Type B pancreatic cell (in vitro differentiated cells): ENCODE measurements at regions not wholly inside any gene's neighbourhood (a gene's known extent, or its start where the extent isn't known, plus 50 kb on each side); places are given as distances from the start of the nearest gene placed in this dataset.
A peak's percentile ranks its signal among the peaks of the same experiment; 100 is the strongest.

Source experiments
- DNase-seq: peaks from one replicate; pipeline ENCODE4 v3.0.0; 2021; ENCODE audit warnings: mixed read lengths; ENCODE audit not compliant: unreplicated experiment; ENCODE audit errors: extremely low spot score
- H3K27ac Mint-ChIP-seq: 2 replicates; pipeline ENCODE4 v1.8.0; 2021; ENCODE audit warnings: mild to moderate bottlenecking, mixed read lengths
- H3K27me3 Mint-ChIP-seq: 2 replicates; pipeline ENCODE4 v1.8.0; 2021; ENCODE audit warnings: mixed read lengths
- H3K36me3 Mint-ChIP-seq: 2 replicates; pipeline ENCODE4 v1.8.0; 2021; ENCODE audit warnings: mixed read lengths
- H3K4me1 Mint-ChIP-seq: one replicate; pipeline ENCODE4 v1.8.0; 2021; ENCODE audit warnings: mixed read lengths; ENCODE audit not compliant: unreplicated experiment
- H3K4me3 Mint-ChIP-seq: 2 replicates; pipeline ENCODE4 v1.8.0; 2021; ENCODE audit warnings: mild to moderate bottlenecking, mixed read lengths
- H3K9me3 Mint-ChIP-seq: 2 replicates; pipeline ENCODE4 v1.8.0; 2021; ENCODE audit warnings: mixed read lengths
- CTCF ChIP-seq: fragments of 200-600 bp; sonication (generic); conservative IDR thresholded peaks from 2 replicates; pipeline ENCODE4 v1.5.0; 2021; ENCODE audit warnings: antibody characterized with exemption, mild to moderate bottlenecking

- no peak for TF ChIP-seq CTCF
- DNase-seq: no peak
- H3K27ac Mint-ChIP-seq: no peak overlapping the region
- H3K4me3 Mint-ChIP-seq: no peak overlapping the region
- no peaks in the 10 kb centered on the region for H3K36me3 Mint-ChIP-seq
- peaks cover 15% of the 10 kb centered on the region for H3K4me1 Mint-ChIP-seq
- H3K9me3 Mint-ChIP-seq: no peaks in the 10 kb centered on the region
- H3K27me3 Mint-ChIP-seq: peaks cover 14% of the 10 kb centered on the region
Observed at GRCh38 chr2:147642765-147643164, 202.1 kb upstream of the ACVR2A start.

GRCh38 chr2:147641651-147642050, 203.2 kb upstream of the ACVR2A start:
- Mint-ChIP-seq H3K36me3 (no peaks in the 10 kb centered on the region), H3K27ac (no peak overlapping the region), H3K4me1 (peaks cover 9% of the 10 kb centered on the region), H3K9me3 (no peaks in the 10 kb centered on the region), H3K27me3 (peaks cover 9% of the 10 kb centered on the region), H3K4me3 (no peak overlapping the region)
- TF ChIP-seq CTCF: no peak
- DNase-seq: no peak

GRCh38 chr2:147639891-147640290, 204.9 kb upstream of the ACVR2A start:
- no peaks in the 10 kb centered on the region for H3K36me3 Mint-ChIP-seq
- H3K4me3 Mint-ChIP-seq: no peak overlapping the region
- H3K9me3 Mint-ChIP-seq: no peaks in the 10 kb centered on the region
- no peak overlapping the region for H3K27ac Mint-ChIP-seq
- DNase-seq: no peak
- H3K27me3 Mint-ChIP-seq: peaks cover 9% of the 10 kb centered on the region
- H3K4me1 Mint-ChIP-seq: peaks cover 14% of the 10 kb centered on the region
- TF ChIP-seq CTCF: no peak

GRCh38 chr2:147639386-147639785, 205.4 kb upstream of the ACVR2A start:
- H3K9me3 Mint-ChIP-seq: no peaks in the 10 kb centered on the region
- no peak overlapping the region for H3K27ac Mint-ChIP-seq
- H3K27me3 Mint-ChIP-seq: peaks cover 6% of the 10 kb centered on the region
- no peaks in the 10 kb centered on the region for H3K36me3 Mint-ChIP-seq
- peaks cover 11% of the 10 kb centered on the region for H3K4me1 Mint-ChIP-seq
- no peak for DNase-seq
- no peak for TF ChIP-seq CTCF
- no peak overlapping the region for H3K4me3 Mint-ChIP-seq

- no peak for TF ChIP-seq CTCF
- no peaks in the 10 kb centered on the region for H3K36me3 Mint-ChIP-seq
- peak overlapping the region; percentile 59 for H3K4me3 Mint-ChIP-seq
- DNase-seq: no peak
- H3K27ac Mint-ChIP-seq: peak overlapping the region; percentile 89
- H3K9me3 Mint-ChIP-seq: no peaks in the 10 kb centered on the region
- peaks cover 12% of the 10 kb centered on the region for H3K4me1 Mint-ChIP-seq
- peaks cover 4% of the 10 kb centered on the region for H3K27me3 Mint-ChIP-seq
Observed at GRCh38 chr2:147636886-147637285, 207.9 kb upstream of the ACVR2A start.
